Adrenal gland (tissue), 9 donors: ENCODE measurements at regions not wholly inside any gene's neighbourhood (a gene's known extent, or its start where the extent isn't known, plus 50 kb on each side); places are given as distances from the start of the nearest gene placed in this dataset.
A peak's percentile ranks its signal among the peaks of the same experiment; 100 is the strongest.
"Not testable (repeated sequence)": the region's sequence is repeated elsewhere in the genome, so short reads cannot be mapped to it uniquely, and the experiment has no call there.

Experiments
- DNase-seq, 7 donors: peaks; one replicate each; pipeline ENCODE4 v3.0.0-alpha.2; 2019 to 2020
- H3K27ac ChIP-seq, 5 donors: fragments of 200-600 bp; sonication (generic) in 4 of 5; 1 replicate in 3 of 5; 2 replicates in 2 of 5; pipeline versions ENCODE4 v1.5.1 to v1.8.0; 2016 to 2020; ENCODE audit warnings: mild to moderate bottlenecking in 1 of 5
- H3K27me3 ChIP-seq: fragments of 200-600 bp; 2 replicates; pipeline ENCODE4 v1.8.0; 2021
- H3K36me3 ChIP-seq, 2 donors: fragments of 200-600 bp; replicated peaks in 1 of 2; 1 replicate in 1 of 2; 2 replicates in 1 of 2; pipeline versions ENCODE4 v1.5.1 to v1.8.0; 2018 to 2022
- H3K4me1 ChIP-seq, 2 donors: fragments of 200-600 bp; replicated peaks in 1 of 2; 1 replicate in 1 of 2; 2 replicates in 1 of 2; pipeline versions ENCODE4 v1.5.1 to v1.8.0; 2018 to 2021
- H3K4me3 ChIP-seq, 4 donors: fragments of 200-600 bp; sonication (generic) in 3 of 4; one replicate each; pipeline ENCODE4 v1.5.1; 2016 to 2018
- H3K9me3 ChIP-seq, 3 donors: fragments of 200-600 bp; sonication (generic) in 1 of 3; replicated peaks in 1 of 3; 1 replicate in 2 of 3; 2 replicates in 1 of 3; pipeline versions ENCODE4 v1.5.1 to v1.8.0; 2016 to 2021
- CTCF ChIP-seq, 6 experiments: fragments of 450-650 bp in 4 of 6; fragments of 200-600 bp in 2 of 6; sonication (generic) in 1 of 6; IDR thresholded peaks; 1 replicate in 5 of 6; 2 replicates in 1 of 6; pipeline versions ENCODE4 v1.5.1 to v1.8.0; 2016 to 2021; ENCODE audit warnings: antibody characterized with exemption in 6 of 6, mild to moderate bottlenecking in 2 of 6, moderate library complexity in 1 of 6
- POLR2A ChIP-seq, 2 donors: fragments of 450-650 bp; IDR thresholded peaks; one replicate each; pipeline ENCODE4 v1.6.1; 2017; ENCODE audit warnings: antibody characterized with exemption in 2 of 2, mild to moderate bottlenecking in 2 of 2, moderate library complexity in 1 of 2
- WGBS, 4 donors: extraction: QIAGEN DNeasy Blood & Tissue Kit in 2 of 4; methylation state at CpG; one replicate each; pipeline versions ENCODE4 v1.1.5 to v1.1.7; 2013 to 2017; 5-methylcytosine and 5-hydroxymethylcytosine counted together
- intact Hi-C, 2 donors: fragments of 100-400 bp; cut with DNase I; formaldehyde crosslinking; loops; one replicate each; pipeline versions ENCODE4 v1.14.1 to v1.15.0; 2022 to 2023
- donor health status: healthy with polysubstance abuse.
- donor health status: Bipolar disorder and iron deficiency.
- donor health status: DM: yes; HTN: yes; CAD: no.
- donor health status: DM: no; HTN: no; CAD: no.
- donor health status: DM: no; HTN: no; CAD: no.

GRCh38 chr9:96100385-96101300 lies 201.3 kb downstream of the HSD17B3 start:
- no peaks in the 10 kb centered on the region for H3K36me3 ChIP-seq
- peak in 1 of 7 donors; percentile 48 for DNase-seq
- H3K9me3 ChIP-seq = no peaks in the 10 kb centered on the region
- H3K27ac ChIP-seq = no peak overlapping the region
- H3K4me3 ChIP-seq = no peak overlapping the region
- TF ChIP-seq CTCF (IDR thresholded peaks at IDR 0.05) (no peak), POLR2A (IDR thresholded peaks at IDR 0.05) (no peak)
- no peaks in the 10 kb centered on the region for H3K4me1 ChIP-seq
- no peaks in the 10 kb centered on the region for H3K27me3 ChIP-seq
- intact Hi-C loops = no loop called here
- 53 to 68% (median 60%) methylated on average over 9 to 12 of the region's 12 CpGs for WGBS, 4 donors

- H3K27me3 ChIP-seq, H3K27ac ChIP-seq, intact Hi-C loops, H3K4me3 ChIP-seq, H3K36me3 ChIP-seq, H3K9me3 ChIP-seq, DNase-seq, H3K4me1 ChIP-seq: not testable (repeated sequence)
- WGBS, 4 donors = 66 to 74% (median 68%) methylated on average over 2 of the region's 2 CpGs
These were observed 211.3 kb downstream of the HSD17B3 start for GRCh38 chr9:96090630-96091029.

- 60 to 83% (median 79%) methylated on average over 3 to 5 of the region's 5 CpGs for WGBS, 4 donors
- TF ChIP-seq POLR2A (IDR thresholded peaks at IDR 0.05) = no peak
- TF ChIP-seq CTCF (IDR thresholded peaks at IDR 0.05) = no peak
- Histone ChIP-seq H3K4me1 (no peaks in the 10 kb centered on the region), H3K27ac (no peak overlapping the region), H3K4me3 (no peak overlapping the region), H3K27me3 (peaks cover 7% of the 10 kb centered on the region), H3K9me3 (no peaks in the 10 kb centered on the region), H3K36me3 (no peaks in the 10 kb centered on the region)
- DNase-seq = peak in 1 of 7 donors; percentile 11
- intact Hi-C loops = no loop called here
These were observed 212.4 kb downstream of the HSD17B3 start for GRCh38 chr9:96089452-96090085.

- H3K27ac ChIP-seq = no peak overlapping the region
- peaks cover 7% of the 10 kb centered on the region for H3K27me3 ChIP-seq
- intact Hi-C loops = no loop called here
- no peaks in the 10 kb centered on the region for H3K36me3 ChIP-seq
- H3K9me3 ChIP-seq = no peaks in the 10 kb centered on the region
- no peaks in the 10 kb centered on the region for H3K4me1 ChIP-seq
- DNase-seq = no peak
- 85 to 94% (median 87%) methylated on average over 4 of the region's 4 CpGs for WGBS, 4 donors
- TF ChIP-seq CTCF (IDR thresholded peaks at IDR 0.05) = no peak
- no peak for TF ChIP-seq POLR2A (IDR thresholded peaks at IDR 0.05)
- no peak overlapping the region for H3K4me3 ChIP-seq
These were observed 213.0 kb downstream of the ERCC6L2 start for GRCh38 chr9:96088510-96088909.
